ENCODE measurements at regions not wholly inside any gene's neighbourhood (a gene's known extent, or its start where the extent isn't known, plus 50 kb on each side); places are given as distances from the start of the nearest gene placed in this dataset.

DNA sequence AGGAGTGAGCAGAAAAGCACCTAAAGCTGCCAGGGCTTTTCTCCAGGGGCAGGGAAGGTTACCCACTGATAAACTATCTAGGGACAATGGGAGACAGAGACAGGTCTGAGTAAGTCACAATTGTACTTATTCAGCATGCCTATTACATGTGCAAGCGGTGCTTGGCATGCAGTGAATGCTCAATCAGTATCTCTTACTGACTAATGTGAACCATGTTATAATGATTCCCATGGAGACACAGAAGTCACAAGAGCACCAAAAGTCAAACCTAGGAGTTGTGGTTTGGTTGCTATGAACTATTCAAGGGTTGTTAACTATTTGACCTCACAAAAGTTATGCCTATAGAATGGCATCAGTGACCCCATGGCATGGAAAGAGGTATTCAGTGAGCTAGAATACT, 50.0 kb upstream of the RASGRP1 start:
- Histone ChIP-seq H3K36me3 (ENCODE audit: insufficient read depth, low read length) (no peaks in the 10 kb centered on the region), H3K4me1 (ENCODE audit: insufficient read depth, low read length) (no peaks in the 10 kb centered on the region), H3K4me2 (ENCODE audit: low read length) (no peak overlapping the region), H4K20me1 (ENCODE audit: insufficient read depth, low read length) (no peaks in the 10 kb centered on the region), H2AFZ (ENCODE audit: low read depth, low read length) (no peak overlapping the region), H3K9me3 (ENCODE audit: insufficient read depth, low read depth, low read length) (no peaks in the 10 kb centered on the region), H3K27ac (ENCODE audit: low read depth, low read length) (no peak overlapping the region), H3K27me3 (ENCODE audit: insufficient read depth, low read length) (peaks cover 3% of the 10 kb centered on the region), H3K9ac (ENCODE audit: low read length) (no peak overlapping the region), H3K79me2 (ENCODE audit: insufficient read depth, low read length) (no peaks in the 10 kb centered on the region), H3K4me3 (ENCODE audit: insufficient read depth, low read depth, low read length) (no peak overlapping the region)
- no peaks in the 10 kb centered on the region for H3K36me3 Mint-ChIP-seq (ENCODE audit: low read depth, unreplicated experiment)
- H3K4me1 Mint-ChIP-seq (ENCODE audit: low read depth, unreplicated experiment) = no peaks in the 10 kb centered on the region
- H3K4me3 Mint-ChIP-seq (ENCODE audit: unreplicated experiment) = no peak overlapping the region
- no peak overlapping the region for H3K27ac Mint-ChIP-seq (ENCODE audit: unreplicated experiment)
- FAIRE-seq (no peak), DNase-seq (ENCODE audit: low read depth) (no peak)
- TF ChIP-seq EZH2 (IDR thresholded peaks at IDR 0.05; ENCODE audit: insufficient read depth, low read length) = no peak
- TF ChIP-seq, protein P1, sequence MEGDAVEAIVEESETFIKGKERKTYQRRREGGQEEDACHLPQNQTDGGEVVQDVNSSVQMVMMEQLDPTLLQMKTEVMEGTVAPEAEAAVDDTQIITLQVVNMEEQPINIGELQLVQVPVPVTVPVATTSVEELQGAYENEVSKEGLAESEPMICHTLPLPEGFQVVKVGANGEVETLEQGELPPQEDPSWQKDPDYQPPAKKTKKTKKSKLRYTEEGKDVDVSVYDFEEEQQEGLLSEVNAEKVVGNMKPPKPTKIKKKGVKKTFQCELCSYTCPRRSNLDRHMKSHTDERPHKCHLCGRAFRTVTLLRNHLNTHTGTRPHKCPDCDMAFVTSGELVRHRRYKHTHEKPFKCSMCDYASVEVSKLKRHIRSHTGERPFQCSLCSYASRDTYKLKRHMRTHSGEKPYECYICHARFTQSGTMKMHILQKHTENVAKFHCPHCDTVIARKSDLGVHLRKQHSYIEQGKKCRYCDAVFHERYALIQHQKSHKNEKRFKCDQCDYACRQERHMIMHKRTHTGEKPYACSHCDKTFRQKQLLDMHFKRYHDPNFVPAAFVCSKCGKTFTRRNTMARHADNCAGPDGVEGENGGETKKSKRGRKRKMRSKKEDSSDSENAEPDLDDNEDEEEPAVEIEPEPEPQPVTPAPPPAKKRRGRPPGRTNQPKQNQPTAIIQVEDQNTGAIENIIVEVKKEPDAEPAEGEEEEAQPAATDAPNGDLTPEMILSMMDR (IDR thresholded peaks at IDR 0.05; ENCODE audit: insufficient read depth, low read depth, low read length) = no peak
- peaks cover 27% of the 10 kb centered on the region for H3K27me3 Mint-ChIP-seq (ENCODE audit: low read depth, unreplicated experiment)
- no peaks in the 10 kb centered on the region for H3K9me3 Mint-ChIP-seq (ENCODE audit: unreplicated experiment)

DNA sequence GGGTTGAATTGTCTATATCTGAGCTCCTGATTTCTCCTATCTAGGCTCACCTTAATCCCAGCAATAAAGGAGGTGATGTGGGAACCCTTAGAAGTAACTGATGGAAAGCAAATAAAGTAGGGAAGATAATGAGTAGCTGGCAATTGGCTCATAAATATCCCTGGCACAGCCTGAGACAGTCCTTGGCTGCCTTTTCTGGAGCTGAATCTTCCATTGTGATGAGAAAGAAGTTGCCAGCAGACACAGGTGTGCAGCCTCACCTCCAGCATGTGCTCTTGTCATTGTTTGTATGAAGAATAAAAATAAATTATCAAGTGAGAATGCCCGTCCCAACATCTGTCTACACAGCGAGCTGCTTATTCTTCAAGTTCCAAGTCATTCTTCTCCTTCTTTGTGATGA, 53.2 kb upstream of the RASGRP1 start:
- Mint-ChIP-seq H3K36me3 (ENCODE audit: low read depth, unreplicated experiment) (no peaks in the 10 kb centered on the region), H3K27ac (ENCODE audit: unreplicated experiment) (no peak overlapping the region), H3K27me3 (ENCODE audit: low read depth, unreplicated experiment) (peaks cover 31% of the 10 kb centered on the region), H3K4me1 (ENCODE audit: low read depth, unreplicated experiment) (no peaks in the 10 kb centered on the region), H3K9me3 (ENCODE audit: unreplicated experiment) (no peaks in the 10 kb centered on the region), H3K4me3 (ENCODE audit: unreplicated experiment) (no peak overlapping the region)
- no peak overlapping the region for H3K9ac ChIP-seq (ENCODE audit: low read length)
- no peak overlapping the region for H2AFZ ChIP-seq (ENCODE audit: low read depth, low read length)
- FAIRE-seq (no peak), DNase-seq (ENCODE audit: low read depth) (no peak)
- no peak overlapping the region for H3K4me3 ChIP-seq (ENCODE audit: insufficient read depth, low read depth, low read length)
- H3K27ac ChIP-seq (ENCODE audit: low read depth, low read length) = no peak overlapping the region
- peaks cover 20% of the 10 kb centered on the region for H3K27me3 ChIP-seq (ENCODE audit: insufficient read depth, low read length)
- no peaks in the 10 kb centered on the region for H4K20me1 ChIP-seq (ENCODE audit: insufficient read depth, low read length)
- H3K9me3 ChIP-seq (ENCODE audit: insufficient read depth, low read depth, low read length) = no peaks in the 10 kb centered on the region
- TF ChIP-seq, protein P1 (IDR thresholded peaks at IDR 0.05; ENCODE audit: insufficient read depth, low read depth, low read length) = no peak
- TF ChIP-seq EZH2 (IDR thresholded peaks at IDR 0.05; ENCODE audit: insufficient read depth, low read length) = no peak
- H3K4me1 ChIP-seq (ENCODE audit: insufficient read depth, low read length) = no peaks in the 10 kb centered on the region
- H3K79me2 ChIP-seq (ENCODE audit: insufficient read depth, low read length) = no peaks in the 10 kb centered on the region
- no peak overlapping the region for H3K4me2 ChIP-seq (ENCODE audit: low read length)
- H3K36me3 ChIP-seq (ENCODE audit: insufficient read depth, low read length) = no peaks in the 10 kb centered on the region

DNA sequence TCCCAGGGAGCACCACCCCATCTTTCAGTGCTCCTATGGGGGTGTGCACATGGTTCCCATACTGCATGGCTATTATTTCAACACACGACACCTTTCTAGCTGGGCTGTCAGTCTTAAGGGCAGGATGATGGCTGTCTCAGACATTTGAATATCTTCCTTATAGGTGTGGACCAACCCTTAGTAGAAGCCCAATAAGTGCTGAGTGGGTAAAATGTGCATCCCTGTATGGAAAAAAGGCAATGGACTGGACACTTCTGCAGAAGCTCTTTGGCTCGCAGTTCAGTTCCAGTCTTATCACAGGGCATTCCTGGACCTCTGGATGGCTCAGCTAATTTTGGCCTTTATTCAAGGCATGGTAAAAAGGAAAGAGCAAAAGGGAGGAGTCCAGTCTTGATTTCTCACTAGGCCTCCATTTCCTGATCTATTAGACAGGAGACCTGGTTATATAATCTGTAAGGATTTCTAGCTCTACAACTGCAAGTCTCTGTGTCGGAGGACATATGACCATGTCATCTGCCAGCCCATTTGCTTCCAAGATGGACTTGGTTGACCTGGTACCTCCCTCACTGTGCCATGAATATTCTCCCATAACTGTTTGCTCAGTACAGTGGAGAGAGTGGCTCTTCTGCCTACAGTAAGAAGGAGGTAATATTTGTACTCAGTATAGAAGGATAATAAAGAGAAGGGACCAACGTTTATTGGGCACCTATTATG, 53.8 kb upstream of the RASGRP1 start:
- TF ChIP-seq, protein P1 (IDR thresholded peaks at IDR 0.05; ENCODE audit: insufficient read depth, low read depth, low read length) = no peak
- no peak for TF ChIP-seq EZH2 (IDR thresholded peaks at IDR 0.05; ENCODE audit: insufficient read depth, low read length)

More for the DNA sequence above, 53.8 kb upstream of the RASGRP1 start:
- Histone ChIP-seq H3K9ac (ENCODE audit: low read length) (no peak overlapping the region), H3K36me3 (ENCODE audit: insufficient read depth, low read length) (no peaks in the 10 kb centered on the region), H3K27me3 (ENCODE audit: insufficient read depth, low read length) (peaks cover 20% of the 10 kb centered on the region), H3K4me1 (ENCODE audit: insufficient read depth, low read length) (no peaks in the 10 kb centered on the region), H3K79me2 (ENCODE audit: insufficient read depth, low read length) (no peaks in the 10 kb centered on the region), H4K20me1 (ENCODE audit: insufficient read depth, low read length) (no peaks in the 10 kb centered on the region), H3K9me3 (ENCODE audit: insufficient read depth, low read depth, low read length) (no peaks in the 10 kb centered on the region), H2AFZ (ENCODE audit: low read depth, low read length) (no peak overlapping the region), H3K27ac (ENCODE audit: low read depth, low read length) (no peak overlapping the region), H3K4me2 (ENCODE audit: low read length) (no peak overlapping the region), H3K4me3 (ENCODE audit: insufficient read depth, low read depth, low read length) (no peak overlapping the region)
- Mint-ChIP-seq H3K36me3 (ENCODE audit: low read depth, unreplicated experiment) (no peaks in the 10 kb centered on the region), H3K4me3 (ENCODE audit: unreplicated experiment) (no peak overlapping the region), H3K27ac (ENCODE audit: unreplicated experiment) (no peak overlapping the region), H3K9me3 (ENCODE audit: unreplicated experiment) (no peaks in the 10 kb centered on the region), H3K27me3 (ENCODE audit: low read depth, unreplicated experiment) (peaks cover 36% of the 10 kb centered on the region), H3K4me1 (ENCODE audit: low read depth, unreplicated experiment) (no peaks in the 10 kb centered on the region)
- no peak for FAIRE-seq
- no peak for DNase-seq (ENCODE audit: low read depth)
